ENCODE measurements at regions not wholly inside any gene's neighbourhood (a gene's known extent, or its start where the extent isn't known, plus 50 kb on each side); places are given as distances from the start of the nearest gene placed in this dataset.
A peak's percentile ranks its signal among the peaks of the same experiment; 100 is the strongest.

GRCh38 chr18:5825663-5826062 lies 69.7 kb downstream of the TMEM200C start (continued):
- TF ChIP-seq ZNF462 (CRISPR knock-in tag; IDR thresholded peaks at IDR 0.05) = no peak
- TF ChIP-seq ZNF331 (CRISPR knock-in tag; IDR thresholded peaks at IDR 0.05; ENCODE audit: low read depth) = no peak
- no peak for TF ChIP-seq EZH2phosphoT487 (IDR thresholded peaks at IDR 0.05; ENCODE audit: unreplicated experiment)
- TF ChIP-seq JUNB (IDR thresholded peaks at IDR 0.05; ENCODE audit: unreplicated experiment) = no peak
- TF ChIP-seq ZNF114 (CRISPR knock-in tag; IDR thresholded peaks at IDR 0.05) = no peak
- no peak for TF ChIP-seq EZH2 (IDR thresholded peaks at IDR 0.05; ENCODE audit: low read depth, unreplicated experiment)
- no peak for TF ChIP-seq STAT1 (IDR thresholded peaks at IDR 0.05; ENCODE audit: unreplicated experiment)
- TF ChIP-seq ETS1 (IDR thresholded peaks at IDR 0.05) = no peak
- no peak for TF ChIP-seq NANOG (IDR thresholded peaks at IDR 0.05; ENCODE audit: borderline replicate concordance)

DNA sequence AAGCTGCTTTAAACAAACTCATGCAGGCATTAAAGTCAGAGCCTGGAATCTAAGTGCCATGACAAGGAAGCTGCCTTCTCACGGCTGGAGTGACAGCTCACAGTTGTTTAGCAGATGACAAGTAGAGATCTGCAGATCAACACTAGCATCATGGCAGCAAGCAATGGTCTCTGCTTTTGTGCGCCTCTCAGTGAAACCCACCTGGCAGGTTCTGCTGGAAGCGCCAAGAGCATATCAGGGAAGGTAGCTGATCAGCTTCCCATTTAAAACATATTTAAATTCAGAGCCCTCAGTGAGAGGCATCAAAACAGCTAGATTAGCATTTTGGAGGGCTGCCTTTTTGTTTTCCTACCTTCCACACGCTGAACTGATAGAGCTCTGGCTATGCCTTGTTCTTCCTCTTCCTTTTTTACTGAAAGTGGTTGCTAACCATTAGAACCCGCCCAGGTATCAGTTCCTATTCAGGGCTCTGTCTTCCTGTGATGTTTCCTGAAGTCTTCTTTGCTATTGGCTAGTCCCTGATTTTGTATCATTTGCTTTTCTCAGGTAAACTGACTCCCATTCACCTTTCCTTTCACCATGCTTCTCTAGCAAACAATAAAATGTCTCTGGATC lies 70.8 kb downstream of the TMEM200C start:
- Mint-ChIP-seq H3K27ac (no peak overlapping the region), H3K4me1 (peaks cover 12% of the 10 kb centered on the region), H3K27me3 (ENCODE audit: insufficient read depth, low read depth, poor library complexity) (peaks cover 2% of the 10 kb centered on the region), H3K36me3 (ENCODE audit: low read depth) (no peaks in the 10 kb centered on the region), H3K4me3 (no peak overlapping the region), H3K9me3 (no peaks in the 10 kb centered on the region)
- H4K20me1 ChIP-seq (replicated peaks; ENCODE audit: insufficient read depth) = no peaks in the 10 kb centered on the region
- H3K4me1 ChIP-seq (ENCODE audit: insufficient read depth) = peaks cover 9% of the 10 kb centered on the region
- H3K27ac ChIP-seq (ENCODE audit: low read depth) = no peak overlapping the region
- H3K79me2 ChIP-seq (replicated peaks; ENCODE audit: insufficient read depth) = no peaks in the 10 kb centered on the region
- no peaks in the 10 kb centered on the region for H3K36me3 ChIP-seq (ENCODE audit: insufficient read depth)
- no peak overlapping the region for H3K4me3 ChIP-seq
- H3K27me3 ChIP-seq (ENCODE audit: insufficient read depth) = no peaks in the 10 kb centered on the region
- H3K4me2 ChIP-seq = no peak overlapping the region
- peak; percentile 69 for ATAC-seq
- H3K9me2 ChIP-seq (ENCODE audit: insufficient read depth) = no peaks in the 10 kb centered on the region
- peak; percentile 42 for DNase-seq (ENCODE audit: low spot score)
- H2AFZ ChIP-seq = peak overlapping the region; percentile 49; the same call in 1 of the 2 replicates
- H3F3A ChIP-seq (replicated peaks; ENCODE audit: low read depth) = no peaks in the 10 kb centered on the region
- TF ChIP-seq NANOG (IDR thresholded peaks at IDR 0.05; ENCODE audit: borderline replicate concordance) = no peak
- TF ChIP-seq STAT1 (IDR thresholded peaks at IDR 0.05; ENCODE audit: unreplicated experiment) = no peak
- TF ChIP-seq CREB1 (CRISPR knock-in tag; IDR thresholded peaks at IDR 0.05; ENCODE audit: low read depth) = no peak
- TF ChIP-seq CTCF (conservative IDR thresholded peaks at IDR 0.05; ENCODE audit: low read depth in 2 of 2) = no peak
- TF ChIP-seq EZH2phosphoT487 (IDR thresholded peaks at IDR 0.05; ENCODE audit: unreplicated experiment) = no peak
- no peak for TF ChIP-seq POLR2AphosphoS5 (IDR thresholded peaks at IDR 0.05; ENCODE audit: low read depth)
